Liver (tissue), 3 donors: ENCODE measurements at regions not wholly inside any gene's neighbourhood (a gene's known extent, or its start where the extent isn't known, plus 50 kb on each side); places are given as distances from the start of the nearest gene placed in this dataset.

ENCODE experiments used
- EGR1 ChIP-seq, 2 donors: IDR thresholded peaks; 2 replicates each; pipeline ENCODE4 v1.6.1; 2016 to 2018; ENCODE audit warnings: antibody characterized with exemption in 2 of 2, low read depth in 2 of 2
- FOXA1 ChIP-seq: IDR thresholded peaks from 2 replicates; pipeline ENCODE4 v1.6.1; 2016; ENCODE audit warnings: antibody characterized with exemption
- HNF4G ChIP-seq: IDR thresholded peaks from 2 replicates; pipeline ENCODE4 v1.6.1; 2016; ENCODE audit warnings: antibody characterized with exemption
- JUND ChIP-seq, 2 donors: IDR thresholded peaks; 2 replicates each; pipeline ENCODE4 v1.6.1; 2016; ENCODE audit warnings: antibody characterized with exemption in 2 of 2
- RAD21 ChIP-seq, 2 donors: IDR thresholded peaks; 2 replicates each; pipeline ENCODE4 v1.6.1; 2016; ENCODE audit warnings: antibody characterized with exemption in 2 of 2, mild to moderate bottlenecking in 2 of 2
- SP1 ChIP-seq: IDR thresholded peaks from 2 replicates; pipeline ENCODE4 v1.6.1; 2018; ENCODE audit warnings: antibody characterized with exemption, mild to moderate bottlenecking
- YY1 ChIP-seq: IDR thresholded peaks from 2 replicates; pipeline ENCODE4 v1.6.1; 2016; ENCODE audit warnings: antibody characterized with exemption, mild to moderate bottlenecking
- TF ChIP-seq, protein P1 (sequence below): fragments of 150-350 bp; IDR thresholded peaks from 2 replicates; pipeline ENCODE4 v1.5.1; 2017; ENCODE audit warnings: improper control_type of control experiment, low read depth, low read length; ENCODE audit not compliant: missing input control
- TF ChIP-seq, protein P2 (sequence below): IDR thresholded peaks from 2 replicates; pipeline ENCODE4 v1.6.1; 2016; ENCODE audit warnings: antibody characterized with exemption
- TF ChIP-seq, protein P3 (sequence below): IDR thresholded peaks from 2 replicates; pipeline ENCODE4 v1.6.1; 2016; ENCODE audit warnings: antibody characterized with exemption, mild to moderate bottlenecking
- TF ChIP-seq, protein P4 (sequence below): IDR thresholded peaks from 2 replicates; pipeline ENCODE4 v1.6.1; 2016; ENCODE audit warnings: antibody characterized with exemption
- donor health status: healthy.
- donor health status: healthy.

DNA sequence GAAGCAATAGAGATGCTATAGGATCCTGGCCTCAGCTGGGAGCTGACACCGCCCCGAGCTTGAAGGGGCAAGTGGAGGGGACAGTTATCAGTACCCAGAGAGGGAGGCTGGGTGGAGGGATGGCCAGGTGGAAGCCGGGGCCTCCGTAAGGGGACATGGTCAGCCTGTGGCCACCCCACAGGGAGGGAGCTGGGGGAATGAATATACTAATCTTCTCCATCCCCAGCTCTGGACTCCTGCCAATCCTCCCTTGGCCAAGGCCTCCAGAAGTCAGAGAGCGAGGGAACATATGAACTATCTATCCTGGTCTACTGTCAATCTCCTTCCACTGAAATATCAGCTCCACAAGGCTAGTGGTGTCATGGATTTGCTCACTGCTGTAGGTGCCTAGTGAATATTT is 109.3 kb downstream of the BOD1 start:
- TF ChIP-seq, protein P1, sequence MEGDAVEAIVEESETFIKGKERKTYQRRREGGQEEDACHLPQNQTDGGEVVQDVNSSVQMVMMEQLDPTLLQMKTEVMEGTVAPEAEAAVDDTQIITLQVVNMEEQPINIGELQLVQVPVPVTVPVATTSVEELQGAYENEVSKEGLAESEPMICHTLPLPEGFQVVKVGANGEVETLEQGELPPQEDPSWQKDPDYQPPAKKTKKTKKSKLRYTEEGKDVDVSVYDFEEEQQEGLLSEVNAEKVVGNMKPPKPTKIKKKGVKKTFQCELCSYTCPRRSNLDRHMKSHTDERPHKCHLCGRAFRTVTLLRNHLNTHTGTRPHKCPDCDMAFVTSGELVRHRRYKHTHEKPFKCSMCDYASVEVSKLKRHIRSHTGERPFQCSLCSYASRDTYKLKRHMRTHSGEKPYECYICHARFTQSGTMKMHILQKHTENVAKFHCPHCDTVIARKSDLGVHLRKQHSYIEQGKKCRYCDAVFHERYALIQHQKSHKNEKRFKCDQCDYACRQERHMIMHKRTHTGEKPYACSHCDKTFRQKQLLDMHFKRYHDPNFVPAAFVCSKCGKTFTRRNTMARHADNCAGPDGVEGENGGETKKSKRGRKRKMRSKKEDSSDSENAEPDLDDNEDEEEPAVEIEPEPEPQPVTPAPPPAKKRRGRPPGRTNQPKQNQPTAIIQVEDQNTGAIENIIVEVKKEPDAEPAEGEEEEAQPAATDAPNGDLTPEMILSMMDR: no peak
- TF ChIP-seq JUND (IDR thresholded peaks at IDR 0.05): no peak
- TF ChIP-seq SP1: no peak
- TF ChIP-seq, protein P2, sequence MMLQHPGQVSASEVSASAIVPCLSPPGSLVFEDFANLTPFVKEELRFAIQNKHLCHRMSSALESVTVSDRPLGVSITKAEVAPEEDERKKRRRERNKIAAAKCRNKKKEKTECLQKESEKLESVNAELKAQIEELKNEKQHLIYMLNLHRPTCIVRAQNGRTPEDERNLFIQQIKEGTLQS: no peak
- no peak for TF ChIP-seq RAD21 (IDR thresholded peaks at IDR 0.05)
- TF ChIP-seq, protein P3, sequence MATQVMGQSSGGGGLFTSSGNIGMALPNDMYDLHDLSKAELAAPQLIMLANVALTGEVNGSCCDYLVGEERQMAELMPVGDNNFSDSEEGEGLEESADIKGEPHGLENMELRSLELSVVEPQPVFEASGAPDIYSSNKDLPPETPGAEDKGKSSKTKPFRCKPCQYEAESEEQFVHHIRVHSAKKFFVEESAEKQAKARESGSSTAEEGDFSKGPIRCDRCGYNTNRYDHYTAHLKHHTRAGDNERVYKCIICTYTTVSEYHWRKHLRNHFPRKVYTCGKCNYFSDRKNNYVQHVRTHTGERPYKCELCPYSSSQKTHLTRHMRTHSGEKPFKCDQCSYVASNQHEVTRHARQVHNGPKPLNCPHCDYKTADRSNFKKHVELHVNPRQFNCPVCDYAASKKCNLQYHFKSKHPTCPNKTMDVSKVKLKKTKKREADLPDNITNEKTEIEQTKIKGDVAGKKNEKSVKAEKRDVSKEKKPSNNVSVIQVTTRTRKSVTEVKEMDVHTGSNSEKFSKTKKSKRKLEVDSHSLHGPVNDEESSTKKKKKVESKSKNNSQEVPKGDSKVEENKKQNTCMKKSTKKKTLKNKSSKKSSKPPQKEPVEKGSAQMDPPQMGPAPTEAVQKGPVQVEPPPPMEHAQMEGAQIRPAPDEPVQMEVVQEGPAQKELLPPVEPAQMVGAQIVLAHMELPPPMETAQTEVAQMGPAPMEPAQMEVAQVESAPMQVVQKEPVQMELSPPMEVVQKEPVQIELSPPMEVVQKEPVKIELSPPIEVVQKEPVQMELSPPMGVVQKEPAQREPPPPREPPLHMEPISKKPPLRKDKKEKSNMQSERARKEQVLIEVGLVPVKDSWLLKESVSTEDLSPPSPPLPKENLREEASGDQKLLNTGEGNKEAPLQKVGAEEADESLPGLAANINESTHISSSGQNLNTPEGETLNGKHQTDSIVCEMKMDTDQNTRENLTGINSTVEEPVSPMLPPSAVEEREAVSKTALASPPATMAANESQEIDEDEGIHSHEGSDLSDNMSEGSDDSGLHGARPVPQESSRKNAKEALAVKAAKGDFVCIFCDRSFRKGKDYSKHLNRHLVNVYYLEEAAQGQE: no peak
- TF ChIP-seq YY1: no peak
- TF ChIP-seq EGR1 (IDR thresholded peaks at IDR 0.05; ENCODE audit: low read depth in 2 of 2): no peak
- TF ChIP-seq HNF4G: no peak
- TF ChIP-seq FOXA1: no peak
- TF ChIP-seq, protein P4, sequence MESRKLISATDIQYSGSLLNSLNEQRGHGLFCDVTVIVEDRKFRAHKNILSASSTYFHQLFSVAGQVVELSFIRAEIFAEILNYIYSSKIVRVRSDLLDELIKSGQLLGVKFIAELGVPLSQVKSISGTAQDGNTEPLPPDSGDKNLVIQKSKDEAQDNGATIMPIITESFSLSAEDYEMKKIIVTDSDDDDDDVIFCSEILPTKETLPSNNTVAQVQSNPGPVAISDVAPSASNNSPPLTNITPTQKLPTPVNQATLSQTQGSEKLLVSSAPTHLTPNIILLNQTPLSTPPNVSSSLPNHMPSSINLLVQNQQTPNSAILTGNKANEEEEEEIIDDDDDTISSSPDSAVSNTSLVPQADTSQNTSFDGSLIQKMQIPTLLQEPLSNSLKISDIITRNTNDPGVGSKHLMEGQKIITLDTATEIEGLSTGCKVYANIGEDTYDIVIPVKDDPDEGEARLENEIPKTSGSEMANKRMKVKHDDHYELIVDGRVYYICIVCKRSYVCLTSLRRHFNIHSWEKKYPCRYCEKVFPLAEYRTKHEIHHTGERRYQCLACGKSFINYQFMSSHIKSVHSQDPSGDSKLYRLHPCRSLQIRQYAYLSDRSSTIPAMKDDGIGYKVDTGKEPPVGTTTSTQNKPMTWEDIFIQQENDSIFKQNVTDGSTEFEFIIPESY: no peak
